Progenitor cell of endocrine pancreas (in vitro differentiated cells): ENCODE measurements at regions not wholly inside any gene's neighbourhood (a gene's known extent, or its start where the extent isn't known, plus 50 kb on each side); places are given as distances from the start of the nearest gene placed in this dataset.

Experiments
- DNase-seq: peaks from one replicate; pipeline ENCODE4 v3.0.0; 2021; ENCODE audit warnings: low spot score; ENCODE audit not compliant: unreplicated experiment
- H3K27ac Mint-ChIP-seq: 2 replicates; pipeline ENCODE4 v1.8.0; 2021; ENCODE audit warnings: mild to moderate bottlenecking, moderate library complexity, mixed read lengths
- H3K27me3 Mint-ChIP-seq: 2 replicates; pipeline ENCODE4 v1.8.0; 2021; ENCODE audit warnings: mixed read lengths
- H3K36me3 Mint-ChIP-seq: 2 replicates; pipeline ENCODE4 v1.8.0; 2022; ENCODE audit warnings: mixed read lengths; ENCODE audit not compliant: insufficient read depth
- H3K4me1 Mint-ChIP-seq: 2 replicates; pipeline ENCODE4 v1.8.0; 2021; ENCODE audit warnings: low read depth, mixed read lengths
- H3K4me3 Mint-ChIP-seq: 2 replicates; pipeline ENCODE4 v1.8.0; 2021; ENCODE audit warnings: low read depth, mild to moderate bottlenecking, moderate library complexity, mixed read lengths
- H3K9me3 Mint-ChIP-seq: 2 replicates; pipeline ENCODE4 v1.8.0; 2021; ENCODE audit warnings: low read depth, mixed read lengths
- CTCF ChIP-seq: fragments of 200-600 bp; sonication (generic); IDR thresholded peaks from one replicate; pipeline ENCODE4 v1.5.0; 2021; ENCODE audit warnings: antibody characterized with exemption, mild to moderate bottlenecking; ENCODE audit not compliant: unreplicated experiment

- H3K36me3 Mint-ChIP-seq, result no peaks in the 10 kb centered on the region
- peaks cover 13% of the 10 kb centered on the region for H3K4me1 Mint-ChIP-seq
- peaks cover 34% of the 10 kb centered on the region for H3K27me3 Mint-ChIP-seq
- no peaks in the 10 kb centered on the region for H3K9me3 Mint-ChIP-seq
- no peak for DNase-seq
- no peak for TF ChIP-seq CTCF
- no peak overlapping the region for H3K27ac Mint-ChIP-seq
- no peak overlapping the region for H3K4me3 Mint-ChIP-seq
Measured at GRCh38 chr2:8281234-8281633, 400.6 kb upstream of the ID2 start.

GRCh38 chr2:8281950-8282857, 399.7 kb upstream of the ID2 start:
- no peaks in the 10 kb centered on the region for H3K36me3 Mint-ChIP-seq
- peaks cover 13% of the 10 kb centered on the region for H3K4me1 Mint-ChIP-seq
- no peaks in the 10 kb centered on the region for H3K9me3 Mint-ChIP-seq
- no peak for DNase-seq
- peaks cover 30% of the 10 kb centered on the region for H3K27me3 Mint-ChIP-seq
- no peak overlapping the region for H3K4me3 Mint-ChIP-seq
- H3K27ac Mint-ChIP-seq, result no peak overlapping the region
- no peak for TF ChIP-seq CTCF

GRCh38 chr2:8282858-8283252, 399.0 kb upstream of the ID2 start:
- Mint-ChIP-seq H3K27ac (no peak overlapping the region), H3K36me3 (no peaks in the 10 kb centered on the region), H3K4me3 (no peak overlapping the region), H3K27me3 (peaks cover 29% of the 10 kb centered on the region), H3K9me3 (no peaks in the 10 kb centered on the region), H3K4me1 (peaks cover 13% of the 10 kb centered on the region)
- DNase-seq, result no peak
- no peak for TF ChIP-seq CTCF

- Mint-ChIP-seq H3K4me3 (no peak overlapping the region), H3K36me3 (no peaks in the 10 kb centered on the region), H3K4me1 (peaks cover 15% of the 10 kb centered on the region), H3K27ac (no peak overlapping the region), H3K27me3 (peaks cover 17% of the 10 kb centered on the region), H3K9me3 (peaks cover 6% of the 10 kb centered on the region)
- DNase-seq, result no peak
- no peak for TF ChIP-seq CTCF
Measured at GRCh38 chr2:8285081-8285480, 396.8 kb upstream of the ID2 start.

- TF ChIP-seq CTCF, result no peak
- no peak for DNase-seq
- no peaks in the 10 kb centered on the region for H3K36me3 Mint-ChIP-seq
- no peak overlapping the region for H3K4me3 Mint-ChIP-seq
- peaks cover 17% of the 10 kb centered on the region for H3K27me3 Mint-ChIP-seq
- no peak overlapping the region for H3K27ac Mint-ChIP-seq
- H3K4me1 Mint-ChIP-seq, result peaks cover 15% of the 10 kb centered on the region
- H3K9me3 Mint-ChIP-seq, result peaks cover 6% of the 10 kb centered on the region
Measured at GRCh38 chr2:8285898-8286297, 396.0 kb upstream of the ID2 start.
